GM12878 (cell line): ENCODE measurements at regions not wholly inside any gene's neighbourhood (a gene's known extent, or its start where the extent isn't known, plus 50 kb on each side); places are given as distances from the start of the nearest gene placed in this dataset.

Experiments
- BHLHE40 ChIP-seq, 2 experiments: fragments of 450-650 bp in 1 of 2; IDR thresholded peaks; 2 replicates each; pipeline ENCODE4 v1.6.1; 2011 to 2017; ENCODE audit warnings: low read depth in 2 of 2, borderline replicate concordance in 1 of 2, improper control_type of control experiment in 1 of 2, low read length in 1 of 2, mild to moderate bottlenecking in 1 of 2
- EZH2 ChIP-seq: IDR thresholded peaks from 2 replicates; pipeline ENCODE4 v1.6.1; 2012; ENCODE audit warnings: low read depth, mild to moderate bottlenecking, control low read depth, inconsistent platforms, low read length, borderline replicate concordance; ENCODE audit not compliant: control insufficient read depth
- JUND ChIP-seq: IDR thresholded peaks from 2 replicates; pipeline ENCODE4 v1.6.1; 2012; ENCODE audit warnings: low read depth, mild to moderate bottlenecking, low read length, improper control_type of control experiment, moderate library complexity
- PBX3 ChIP-seq: IDR thresholded peaks from 2 replicates; pipeline ENCODE4 v1.6.1; 2011; ENCODE audit warnings: mild to moderate bottlenecking, low read depth, low read length, moderate library complexity; ENCODE audit not compliant: insufficient replicate concordance
- TBL1XR1 ChIP-seq: IDR thresholded peaks from 2 replicates; pipeline ENCODE4 v1.6.1; 2012; ENCODE audit warnings: low read depth, low read length, improper control_type of control experiment
- ZNF384 ChIP-seq: IDR thresholded peaks from 2 replicates; pipeline ENCODE4 v1.6.1; 2012; ENCODE audit warnings: low read depth, mild to moderate bottlenecking, low read length, improper control_type of control experiment, borderline replicate concordance
- TF ChIP-seq, protein P1 (sequence below), 3 experiments: IDR thresholded peaks in 2 of 3; conservative IDR thresholded peaks in 1 of 3; 2 replicates each; pipeline ENCODE4 v1.5.1; 2011; ENCODE audit warnings: low read depth in 3 of 3, low read length in 3 of 3, mild to moderate bottlenecking in 3 of 3, control low read depth in 2 of 3, moderate library complexity in 2 of 3, inconsistent platforms in 1 of 3, mixed read lengths in 1 of 3; ENCODE audit not compliant: control insufficient read depth in 2 of 3, insufficient read depth in 1 of 3; ENCODE audit errors: extremely low read depth in 1 of 3
- TF ChIP-seq, protein P2 (sequence below): fragments of 450-650 bp; formaldehyde crosslinking; IDR thresholded peaks from 2 replicates; pipeline ENCODE4 v1.4.0; 2020; ENCODE audit warnings: mild to moderate bottlenecking, moderate library complexity

GRCh38 chrX:131831185-131831520 is 191.9 kb upstream of the STK26 start:
- TF ChIP-seq, protein P1, sequence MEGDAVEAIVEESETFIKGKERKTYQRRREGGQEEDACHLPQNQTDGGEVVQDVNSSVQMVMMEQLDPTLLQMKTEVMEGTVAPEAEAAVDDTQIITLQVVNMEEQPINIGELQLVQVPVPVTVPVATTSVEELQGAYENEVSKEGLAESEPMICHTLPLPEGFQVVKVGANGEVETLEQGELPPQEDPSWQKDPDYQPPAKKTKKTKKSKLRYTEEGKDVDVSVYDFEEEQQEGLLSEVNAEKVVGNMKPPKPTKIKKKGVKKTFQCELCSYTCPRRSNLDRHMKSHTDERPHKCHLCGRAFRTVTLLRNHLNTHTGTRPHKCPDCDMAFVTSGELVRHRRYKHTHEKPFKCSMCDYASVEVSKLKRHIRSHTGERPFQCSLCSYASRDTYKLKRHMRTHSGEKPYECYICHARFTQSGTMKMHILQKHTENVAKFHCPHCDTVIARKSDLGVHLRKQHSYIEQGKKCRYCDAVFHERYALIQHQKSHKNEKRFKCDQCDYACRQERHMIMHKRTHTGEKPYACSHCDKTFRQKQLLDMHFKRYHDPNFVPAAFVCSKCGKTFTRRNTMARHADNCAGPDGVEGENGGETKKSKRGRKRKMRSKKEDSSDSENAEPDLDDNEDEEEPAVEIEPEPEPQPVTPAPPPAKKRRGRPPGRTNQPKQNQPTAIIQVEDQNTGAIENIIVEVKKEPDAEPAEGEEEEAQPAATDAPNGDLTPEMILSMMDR (IDR thresholded peaks at IDR 0.05 in 2 of 3, conservative IDR thresholded peaks at IDR 0.05 in 1 of 3; ENCODE audit: control insufficient read depth in 2 of 3, extremely low read depth in 1 of 3, insufficient read depth in 1 of 3, low read depth in 3 of 3, low read length in 3 of 3), result no peak
- TF ChIP-seq TBL1XR1 (no peak), EZH2 (no peak), PBX3 (no peak), BHLHE40 (IDR thresholded peaks at IDR 0.05; ENCODE audit: borderline replicate concordance in 1 of 2, low read depth in 2 of 2, low read length in 1 of 2) (no peak), ZNF384 (no peak), JUND (no peak)
- TF ChIP-seq, protein P2, sequence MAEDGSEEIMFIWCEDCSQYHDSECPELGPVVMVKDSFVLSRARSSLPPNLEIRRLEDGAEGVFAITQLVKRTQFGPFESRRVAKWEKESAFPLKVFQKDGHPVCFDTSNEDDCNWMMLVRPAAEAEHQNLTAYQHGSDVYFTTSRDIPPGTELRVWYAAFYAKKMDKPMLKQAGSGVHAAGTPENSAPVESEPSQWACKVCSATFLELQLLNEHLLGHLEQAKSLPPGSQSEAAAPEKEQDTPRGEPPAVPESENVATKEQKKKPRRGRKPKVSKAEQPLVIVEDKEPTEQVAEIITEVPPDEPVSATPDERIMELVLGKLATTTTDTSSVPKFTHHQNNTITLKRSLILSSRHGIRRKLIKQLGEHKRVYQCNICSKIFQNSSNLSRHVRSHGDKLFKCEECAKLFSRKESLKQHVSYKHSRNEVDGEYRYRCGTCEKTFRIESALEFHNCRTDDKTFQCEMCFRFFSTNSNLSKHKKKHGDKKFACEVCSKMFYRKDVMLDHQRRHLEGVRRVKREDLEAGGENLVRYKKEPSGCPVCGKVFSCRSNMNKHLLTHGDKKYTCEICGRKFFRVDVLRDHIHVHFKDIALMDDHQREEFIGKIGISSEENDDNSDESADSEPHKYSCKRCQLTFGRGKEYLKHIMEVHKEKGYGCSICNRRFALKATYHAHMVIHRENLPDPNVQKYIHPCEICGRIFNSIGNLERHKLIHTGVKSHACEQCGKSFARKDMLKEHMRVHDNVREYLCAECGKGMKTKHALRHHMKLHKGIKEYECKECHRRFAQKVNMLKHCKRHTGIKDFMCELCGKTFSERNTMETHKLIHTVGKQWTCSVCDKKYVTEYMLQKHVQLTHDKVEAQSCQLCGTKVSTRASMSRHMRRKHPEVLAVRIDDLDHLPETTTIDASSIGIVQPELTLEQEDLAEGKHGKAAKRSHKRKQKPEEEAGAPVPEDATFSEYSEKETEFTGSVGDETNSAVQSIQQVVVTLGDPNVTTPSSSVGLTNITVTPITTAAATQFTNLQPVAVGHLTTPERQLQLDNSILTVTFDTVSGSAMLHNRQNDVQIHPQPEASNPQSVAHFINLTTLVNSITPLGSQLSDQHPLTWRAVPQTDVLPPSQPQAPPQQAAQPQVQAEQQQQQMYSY (CRISPR knock-in tag), result no peak
